WTC11 (cell line): ENCODE measurements at regions not wholly inside any gene's neighbourhood (a gene's known extent, or its start where the extent isn't known, plus 50 kb on each side); places are given as distances from the start of the nearest gene placed in this dataset.

Experiments
- CTCF ChIP-seq: fragments of 200-600 bp; IDR thresholded peaks from 2 replicates; pipeline ENCODE4 v1.8.0; 2022; ENCODE audit warnings: antibody characterized with exemption
- ELF4 ChIP-seq: sonication (generic); formaldehyde crosslinking; IDR thresholded peaks from 2 replicates; pipeline ENCODE4 v1.8.1; 2022; ENCODE audit warnings: low read depth, mild to moderate bottlenecking, moderate library complexity, missing genetic modification reagents
- ESRRA ChIP-seq: sonication (generic); formaldehyde crosslinking; IDR thresholded peaks from 2 replicates; pipeline ENCODE4 v1.8.1; 2022; ENCODE audit warnings: mild to moderate bottlenecking, missing genetic modification reagents, borderline replicate concordance
- FOXK1 ChIP-seq: sonication (generic); formaldehyde crosslinking; IDR thresholded peaks from 2 replicates; pipeline ENCODE4 v1.8.0; 2022; ENCODE audit warnings: mild to moderate bottlenecking, moderate library complexity, missing genetic modification reagents
- SP1 ChIP-seq: sonication (generic); formaldehyde crosslinking; conservative IDR thresholded peaks from 2 replicates; pipeline ENCODE4 v1.8.1; 2022; ENCODE audit warnings: missing genetic modification reagents
- TF ChIP-seq, protein P1 (sequence below): sonication (generic); formaldehyde crosslinking; IDR thresholded peaks from 2 replicates; pipeline ENCODE4 v1.8.1; 2022; ENCODE audit warnings: mild to moderate bottlenecking, missing genetic modification reagents, moderate library complexity, borderline replicate concordance

DNA sequence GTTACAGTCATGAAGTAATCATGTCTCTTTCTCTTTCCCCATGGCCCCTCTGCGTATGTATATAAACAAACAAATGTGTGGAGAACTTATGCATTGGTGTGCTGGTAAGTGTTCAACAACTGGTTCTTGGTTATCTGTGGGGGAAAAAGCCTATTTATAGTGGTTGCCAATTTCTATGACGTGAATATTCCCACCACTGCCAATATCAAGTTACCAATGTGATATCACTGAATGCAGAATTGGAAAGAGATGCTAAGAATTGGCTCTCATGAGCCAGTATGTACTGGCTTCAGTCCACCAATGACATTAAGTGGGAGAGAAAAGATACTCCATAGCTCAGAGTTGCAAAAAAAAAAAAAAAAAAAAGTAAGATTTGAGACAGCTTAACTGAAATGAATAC is 399.7 kb downstream of the REEP3 start:
- TF ChIP-seq FOXK1 (CRISPR knock-in tag) (no peak), CTCF (no peak), ELF4 (CRISPR knock-in tag) (no peak), ESRRA (no peak), SP1 (CRISPR knock-in tag) (no peak)
- TF ChIP-seq, protein P1, sequence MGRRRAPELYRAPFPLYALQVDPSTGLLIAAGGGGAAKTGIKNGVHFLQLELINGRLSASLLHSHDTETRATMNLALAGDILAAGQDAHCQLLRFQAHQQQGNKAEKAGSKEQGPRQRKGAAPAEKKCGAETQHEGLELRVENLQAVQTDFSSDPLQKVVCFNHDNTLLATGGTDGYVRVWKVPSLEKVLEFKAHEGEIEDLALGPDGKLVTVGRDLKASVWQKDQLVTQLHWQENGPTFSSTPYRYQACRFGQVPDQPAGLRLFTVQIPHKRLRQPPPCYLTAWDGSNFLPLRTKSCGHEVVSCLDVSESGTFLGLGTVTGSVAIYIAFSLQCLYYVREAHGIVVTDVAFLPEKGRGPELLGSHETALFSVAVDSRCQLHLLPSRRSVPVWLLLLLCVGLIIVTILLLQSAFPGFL (CRISPR knock-in tag): no peak
